Endothelial cell of umbilical vein (primary cell): ENCODE measurements at regions not wholly inside any gene's neighbourhood (a gene's known extent, or its start where the extent isn't known, plus 50 kb on each side); places are given as distances from the start of the nearest gene placed in this dataset.

Experiments
- EZH2 ChIP-seq: IDR thresholded peaks from 2 replicates; pipeline ENCODE4 v1.6.1; 2012; ENCODE audit warnings: borderline replicate concordance, low read depth, mild to moderate bottlenecking, moderate library complexity, low read length, inconsistent platforms; ENCODE audit not compliant: severe bottlenecking
- FOS ChIP-seq: IDR thresholded peaks from 2 replicates; pipeline ENCODE4 v1.6.1; 2011; ENCODE audit warnings: mild to moderate bottlenecking, low read length, moderate library complexity, borderline replicate concordance; ENCODE audit not compliant: insufficient read depth
- GATA2 ChIP-seq: IDR thresholded peaks from 2 replicates; pipeline ENCODE4 v1.7.0; 2011; ENCODE audit warnings: low read depth, mild to moderate bottlenecking, moderate library complexity, mixed read lengths, low read length; ENCODE audit not compliant: insufficient read length, insufficient read depth
- JUN ChIP-seq: IDR thresholded peaks from 2 replicates; pipeline ENCODE4 v1.6.1; 2011; ENCODE audit warnings: borderline replicate concordance, low read depth; ENCODE audit not compliant: insufficient read length, insufficient read depth
- MYC ChIP-seq: IDR thresholded peaks from one replicate; pipeline ENCODE4 v1.6.1; 2011; ENCODE audit warnings: mild to moderate bottlenecking, low read depth, low read length
- POLR2A ChIP-seq: IDR thresholded peaks from 2 replicates; pipeline ENCODE4 v1.6.1; 2012; ENCODE audit warnings: low read depth, mild to moderate bottlenecking, control low read depth, low read length
- POLR2AphosphoS5 ChIP-seq: IDR thresholded peaks from 2 replicates; pipeline ENCODE4 v1.6.1; 2012; ENCODE audit warnings: low read depth, mild to moderate bottlenecking, control low read depth, low read length, moderate library complexity; ENCODE audit not compliant: insufficient read depth
- TF ChIP-seq, protein P1 (sequence below), 2 donors: IDR thresholded peaks; 1 replicate in 1 of 2; 2 replicates in 1 of 2; pipeline ENCODE4 v1.5.1; 2011; ENCODE audit warnings: low read length in 2 of 2, mild to moderate bottlenecking in 2 of 2, moderate library complexity in 2 of 2, control low read depth in 1 of 2, inconsistent platforms in 1 of 2, low read depth in 1 of 2; ENCODE audit not compliant: insufficient read depth in 1 of 2; ENCODE audit errors: extremely low read depth in 1 of 2
- TF ChIP-seq, protein P2 (sequence below): IDR thresholded peaks from 2 replicates; pipeline ENCODE4 v1.6.1; 2011; ENCODE audit not compliant: insufficient read depth, insufficient read length

DNA sequence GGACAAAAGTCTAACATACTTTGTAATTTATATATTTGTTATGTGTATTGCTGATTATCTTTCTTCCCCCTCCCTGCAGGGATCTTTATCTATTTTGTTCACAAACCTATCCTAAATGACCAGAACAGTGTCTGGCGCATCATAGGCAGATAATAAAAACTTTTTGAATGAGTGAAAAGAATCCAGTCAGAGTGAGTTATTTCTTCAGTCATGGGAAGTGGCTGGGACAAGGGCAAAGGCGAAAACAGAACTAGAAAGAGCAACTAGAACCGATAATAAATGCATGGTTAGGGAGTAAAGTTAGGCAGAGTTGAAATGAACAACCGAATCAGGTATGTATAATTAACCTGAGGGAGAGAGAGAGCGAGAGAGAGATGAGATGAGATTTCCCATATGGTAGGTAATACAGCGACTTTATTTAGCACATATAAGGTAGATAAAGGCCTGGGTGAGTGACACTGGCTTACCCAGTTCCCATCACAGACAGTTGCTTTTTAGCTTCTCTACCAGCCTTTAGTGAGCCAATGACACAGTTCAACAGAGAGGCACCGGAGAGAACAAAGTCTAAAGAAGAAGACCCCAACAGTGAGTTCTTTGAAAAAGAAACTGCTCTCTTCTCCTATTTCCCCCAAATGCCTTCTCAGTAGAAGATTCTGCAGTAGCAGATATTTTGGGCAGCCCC lies 59.1 kb upstream of the EML4 start:
- TF ChIP-seq POLR2AphosphoS5 (no peak), POLR2A (no peak), EZH2 (no peak), JUN (no peak), MYC (no peak), FOS (no peak), GATA2 (no peak)
- TF ChIP-seq, protein P1, sequence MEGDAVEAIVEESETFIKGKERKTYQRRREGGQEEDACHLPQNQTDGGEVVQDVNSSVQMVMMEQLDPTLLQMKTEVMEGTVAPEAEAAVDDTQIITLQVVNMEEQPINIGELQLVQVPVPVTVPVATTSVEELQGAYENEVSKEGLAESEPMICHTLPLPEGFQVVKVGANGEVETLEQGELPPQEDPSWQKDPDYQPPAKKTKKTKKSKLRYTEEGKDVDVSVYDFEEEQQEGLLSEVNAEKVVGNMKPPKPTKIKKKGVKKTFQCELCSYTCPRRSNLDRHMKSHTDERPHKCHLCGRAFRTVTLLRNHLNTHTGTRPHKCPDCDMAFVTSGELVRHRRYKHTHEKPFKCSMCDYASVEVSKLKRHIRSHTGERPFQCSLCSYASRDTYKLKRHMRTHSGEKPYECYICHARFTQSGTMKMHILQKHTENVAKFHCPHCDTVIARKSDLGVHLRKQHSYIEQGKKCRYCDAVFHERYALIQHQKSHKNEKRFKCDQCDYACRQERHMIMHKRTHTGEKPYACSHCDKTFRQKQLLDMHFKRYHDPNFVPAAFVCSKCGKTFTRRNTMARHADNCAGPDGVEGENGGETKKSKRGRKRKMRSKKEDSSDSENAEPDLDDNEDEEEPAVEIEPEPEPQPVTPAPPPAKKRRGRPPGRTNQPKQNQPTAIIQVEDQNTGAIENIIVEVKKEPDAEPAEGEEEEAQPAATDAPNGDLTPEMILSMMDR (IDR thresholded peaks at IDR 0.05; ENCODE audit: extremely low read depth in 1 of 2, insufficient read depth in 1 of 2, low read depth in 1 of 2, low read length in 2 of 2) = no peak
- TF ChIP-seq, protein P2, sequence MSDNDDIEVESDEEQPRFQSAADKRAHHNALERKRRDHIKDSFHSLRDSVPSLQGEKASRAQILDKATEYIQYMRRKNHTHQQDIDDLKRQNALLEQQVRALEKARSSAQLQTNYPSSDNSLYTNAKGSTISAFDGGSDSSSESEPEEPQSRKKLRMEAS = no peak
